ENCODE measurements at regions not wholly inside any gene's neighbourhood (a gene's known extent, or its start where the extent isn't known, plus 50 kb on each side); places are given as distances from the start of the nearest gene placed in this dataset.

DNA sequence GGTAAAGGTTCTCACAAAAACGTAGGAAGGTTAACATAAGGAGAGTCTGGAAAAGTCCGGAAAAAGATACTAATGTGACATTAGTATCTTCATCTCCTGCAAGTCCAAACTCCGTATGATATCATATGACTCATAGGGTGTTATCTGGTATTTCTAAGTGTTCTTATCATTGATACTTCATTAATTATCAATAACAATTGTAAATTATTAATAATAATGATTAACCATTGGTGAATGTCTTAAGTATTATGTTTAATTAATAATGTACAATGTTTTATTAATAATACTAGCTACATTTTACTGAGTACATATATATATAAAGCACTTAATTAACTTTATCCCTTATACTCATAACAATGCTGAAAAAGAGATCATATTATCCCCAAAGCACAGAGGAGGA lies 402.4 kb downstream of the SEMA3D start:
- intact Hi-C loops (cut with DNase I): no loop called here
- Histone ChIP-seq H3K4me3 (replicated peaks in 1 of 3) (no peak overlapping the region), H3K27me3 (no peaks in the 10 kb centered on the region), H3K9me3 (no peaks in the 10 kb centered on the region), H3K4me1 (peaks cover 0 to 10% of the 10 kb centered on the region in 2 donors), H3K27ac (no peak overlapping the region), H3K36me3 (no peaks in the 10 kb centered on the region)
- WGBS, 2 donors: 95 to 97% methylated on average over 3 of the region's 3 CpGs
- no peak for TF ChIP-seq POLR2A (IDR thresholded peaks at IDR 0.05)
- TF ChIP-seq, protein P1, sequence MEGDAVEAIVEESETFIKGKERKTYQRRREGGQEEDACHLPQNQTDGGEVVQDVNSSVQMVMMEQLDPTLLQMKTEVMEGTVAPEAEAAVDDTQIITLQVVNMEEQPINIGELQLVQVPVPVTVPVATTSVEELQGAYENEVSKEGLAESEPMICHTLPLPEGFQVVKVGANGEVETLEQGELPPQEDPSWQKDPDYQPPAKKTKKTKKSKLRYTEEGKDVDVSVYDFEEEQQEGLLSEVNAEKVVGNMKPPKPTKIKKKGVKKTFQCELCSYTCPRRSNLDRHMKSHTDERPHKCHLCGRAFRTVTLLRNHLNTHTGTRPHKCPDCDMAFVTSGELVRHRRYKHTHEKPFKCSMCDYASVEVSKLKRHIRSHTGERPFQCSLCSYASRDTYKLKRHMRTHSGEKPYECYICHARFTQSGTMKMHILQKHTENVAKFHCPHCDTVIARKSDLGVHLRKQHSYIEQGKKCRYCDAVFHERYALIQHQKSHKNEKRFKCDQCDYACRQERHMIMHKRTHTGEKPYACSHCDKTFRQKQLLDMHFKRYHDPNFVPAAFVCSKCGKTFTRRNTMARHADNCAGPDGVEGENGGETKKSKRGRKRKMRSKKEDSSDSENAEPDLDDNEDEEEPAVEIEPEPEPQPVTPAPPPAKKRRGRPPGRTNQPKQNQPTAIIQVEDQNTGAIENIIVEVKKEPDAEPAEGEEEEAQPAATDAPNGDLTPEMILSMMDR (IDR thresholded peaks at IDR 0.05): no peak
- DNase-seq: no peak

DNA sequence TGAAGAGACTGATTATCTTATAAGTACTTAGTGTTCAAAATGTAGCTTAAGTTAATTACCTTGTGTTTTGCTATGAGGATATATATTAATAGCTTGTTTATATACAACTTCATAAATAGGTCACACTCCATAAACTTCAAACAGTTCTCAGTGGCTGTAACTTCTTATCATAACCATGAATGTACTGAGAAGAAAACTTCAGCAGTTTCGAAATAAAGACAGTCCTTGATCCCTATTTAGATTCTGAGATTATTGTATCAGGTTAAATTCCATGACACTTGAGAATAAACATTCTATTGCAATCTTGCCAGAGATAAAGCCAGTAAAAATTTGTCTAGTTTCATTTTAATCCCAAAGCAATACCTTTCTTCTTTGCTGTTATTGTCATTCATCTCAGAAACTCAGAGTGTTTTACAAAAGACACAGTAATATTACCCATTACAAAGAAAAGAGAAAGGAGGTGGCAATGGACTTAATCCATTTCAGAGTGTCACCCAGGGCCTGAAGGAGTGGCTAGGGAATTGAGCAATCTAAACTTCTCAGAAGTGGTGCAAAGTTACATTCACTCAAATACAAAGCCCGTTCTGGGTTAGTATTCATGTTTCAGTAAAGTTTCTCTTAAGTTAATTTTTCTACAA lies 403.6 kb downstream of the SEMA3D start:
- Histone ChIP-seq H3K36me3 (no peaks in the 10 kb centered on the region), H3K27me3 (no peaks in the 10 kb centered on the region), H3K4me1 (peaks cover 0 to 10% of the 10 kb centered on the region in 2 donors), H3K27ac (peak overlapping the region in 1 of 3 donors; percentile 27), H3K4me3 (replicated peaks in 1 of 3) (no peak overlapping the region), H3K9me3 (no peaks in the 10 kb centered on the region)
- no peak for DNase-seq
- TF ChIP-seq, protein P1 (IDR thresholded peaks at IDR 0.05): no peak
- TF ChIP-seq POLR2A (IDR thresholded peaks at IDR 0.05): no peak
- intact Hi-C loops (cut with DNase I): no loop called here
- 24 to 30% methylated on average over 2 of the region's 2 CpGs for WGBS, 2 donors

DNA sequence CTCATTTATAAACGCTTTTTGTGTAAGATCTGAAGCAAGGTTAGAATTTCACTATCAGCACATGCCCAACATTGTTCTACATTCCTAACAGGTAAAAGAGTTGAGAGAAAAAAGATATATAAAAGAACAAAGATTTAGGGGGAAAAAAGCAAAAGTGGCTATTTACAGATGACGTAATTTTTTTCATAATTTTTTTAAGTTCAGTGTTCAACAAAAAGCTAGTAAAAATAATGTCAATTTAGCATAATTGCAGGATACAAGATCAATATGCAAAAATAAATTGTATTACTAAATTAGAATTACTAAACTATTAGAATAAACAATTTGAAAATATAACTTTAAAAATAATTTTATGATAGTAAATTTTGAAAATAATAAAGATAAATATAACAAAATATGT lies 405.0 kb downstream of the SEMA3D start:
- TF ChIP-seq POLR2A (IDR thresholded peaks at IDR 0.05): no peak
- TF ChIP-seq, protein P1 (IDR thresholded peaks at IDR 0.05): no peak
- Histone ChIP-seq H3K9me3 (no peaks in the 10 kb centered on the region), H3K27me3 (no peaks in the 10 kb centered on the region), H3K36me3 (no peaks in the 10 kb centered on the region), H3K4me3 (replicated peaks in 1 of 3) (no peak overlapping the region), H3K4me1 (peaks cover 0 to 10% of the 10 kb centered on the region in 2 donors), H3K27ac (no peak overlapping the region)
- WGBS, 2 donors: 94% methylated on average over 2 of the region's 2 CpGs
- intact Hi-C loops (cut with DNase I): no loop called here
- no peak for DNase-seq

DNA sequence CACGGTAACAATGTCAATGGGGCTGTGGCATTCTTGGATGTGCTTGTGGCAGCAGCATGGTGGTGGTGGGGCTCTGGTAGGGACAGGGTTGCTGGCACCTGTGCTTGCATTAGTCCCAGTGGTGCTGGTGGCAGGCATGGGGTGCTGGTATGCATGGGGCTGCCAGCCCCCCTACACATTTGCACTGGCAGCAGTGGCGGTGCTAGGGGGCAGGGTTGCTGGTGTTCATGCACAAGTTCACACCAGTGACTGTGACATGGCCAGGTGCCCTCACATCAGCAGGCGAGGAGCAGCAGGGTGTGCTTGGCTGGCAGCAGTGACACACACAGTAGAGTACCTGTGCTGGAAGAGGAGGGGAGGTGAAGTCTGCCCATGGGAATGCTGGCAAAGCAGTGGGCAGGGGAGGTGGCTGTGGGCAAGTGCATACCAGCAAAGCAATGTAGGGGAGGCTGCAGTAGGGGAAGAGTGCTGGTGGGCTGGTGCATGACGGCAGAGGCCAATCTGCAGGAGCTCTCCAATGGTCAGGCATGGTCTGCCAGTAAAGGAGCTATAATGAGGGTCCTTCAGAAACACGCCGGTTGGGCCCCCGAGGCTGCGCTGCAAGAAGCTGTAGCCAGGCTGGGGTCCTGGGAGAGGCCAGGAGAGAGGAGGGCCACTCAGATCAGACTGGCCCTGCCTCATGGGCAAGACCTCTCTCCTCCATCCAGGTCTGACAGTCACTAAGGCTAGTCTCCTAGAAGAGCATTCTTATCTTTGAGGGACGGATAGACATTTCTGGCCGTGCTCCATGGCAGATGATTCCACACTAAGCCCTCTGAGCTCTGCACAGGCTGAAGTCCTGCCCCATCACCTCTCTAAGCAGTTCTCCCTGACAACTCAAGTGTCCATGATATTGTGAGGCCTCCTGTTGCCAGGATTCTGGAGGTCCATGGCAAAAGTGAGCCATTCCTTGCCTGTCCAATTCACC lies 406.4 kb downstream of the SEMA3D start:
- H3K36me3 ChIP-seq: no peaks in the 10 kb centered on the region
- TF ChIP-seq, protein P1 (IDR thresholded peaks at IDR 0.05): no peak
- no peak for TF ChIP-seq POLR2A (IDR thresholded peaks at IDR 0.05)
- peak in 1 of 2 donors; percentile 1 for DNase-seq

DNA sequence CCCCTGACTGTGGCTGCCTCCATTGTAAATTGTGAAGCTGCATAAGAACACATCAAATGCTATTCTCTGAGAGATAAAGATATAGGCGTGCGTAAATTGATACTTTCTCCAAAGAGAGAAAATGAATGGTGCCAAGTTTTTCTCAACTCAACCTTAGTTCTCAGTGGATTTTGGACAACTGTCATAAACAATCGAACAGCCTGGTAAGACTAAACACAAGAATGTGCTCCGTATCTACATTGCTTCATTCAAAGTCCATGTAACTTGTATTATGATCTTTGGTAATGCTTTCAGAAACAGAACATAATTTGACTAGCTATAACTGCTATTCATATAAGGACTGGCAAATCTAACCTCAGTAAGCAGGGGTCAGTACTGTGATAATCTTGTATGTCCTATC lies 429.1 kb downstream of the SEMA3D start:
- no peaks in the 10 kb centered on the region for H3K36me3 ChIP-seq
- DNase-seq: no peak
- H3K4me1 ChIP-seq: no peaks in the 10 kb centered on the region
- 94 to 95% methylated on average over 4 of the region's 4 CpGs for whole genome bisulfite sequencing, 2 donors
- no peaks in the 10 kb centered on the region for H3K27me3 ChIP-seq
- intact Hi-C loops (cut with DNase I): no loop called here
- TF ChIP-seq, protein P1 (IDR thresholded peaks at IDR 0.05): no peak
- no peak for TF ChIP-seq POLR2A (IDR thresholded peaks at IDR 0.05)
- no peaks in the 10 kb centered on the region for H3K9me3 ChIP-seq
- no peak overlapping the region for H3K27ac ChIP-seq
- no peak overlapping the region for H3K4me3 ChIP-seq (replicated peaks in 1 of 3)

More for the DNA sequence above, 406.4 kb downstream of the SEMA3D start:
- intact Hi-C loops (cut with DNase I): no loop called here
- Histone ChIP-seq H3K4me1 (peaks cover 0 to 7% of the 10 kb centered on the region in 2 donors), H3K27me3 (no peaks in the 10 kb centered on the region), H3K9me3 (no peaks in the 10 kb centered on the region), H3K27ac (no peak overlapping the region), H3K4me3 (replicated peaks in 1 of 3) (no peak overlapping the region)
- 63 to 64% methylated on average over 9 to 10 of the region's 10 CpGs for WGBS, 2 donors

Data from thyroid gland (tissue), 4 donors.